ENCODE measurements at regions not wholly inside any gene's neighbourhood (a gene's known extent, or its start where the extent isn't known, plus 50 kb on each side); places are given as distances from the start of the nearest gene placed in this dataset.

- Histone ChIP-seq H3K4me3 (ENCODE audit: insufficient read depth, low read length, poor library complexity, severe bottlenecking) (no peak overlapping the region), H3K27me3 (ENCODE audit: low read length) (0 out of 2 replicates have a peak, but pooled peaks cover 3% of the 10 kb centered on the region), H4K20me1 (ENCODE audit: low read depth, low read length) (no peaks in the 10 kb centered on the region), H3K9me3 (ENCODE audit: insufficient read depth, low read length) (no peaks in the 10 kb centered on the region), H3K36me3 (ENCODE audit: low read length) (no peaks in the 10 kb centered on the region), H2AFZ (ENCODE audit: low read depth, low read length, severe bottlenecking) (no peak overlapping the region), H3K27ac (ENCODE audit: low read depth, low read length) (no peak overlapping the region), H3K79me2 (ENCODE audit: insufficient read depth, low read length) (no peaks in the 10 kb centered on the region), H3K9me2 (replicated peaks; ENCODE audit: insufficient read depth, low read length) (no peaks in the 10 kb centered on the region), H3F3A (ENCODE audit: insufficient read depth) (no peaks in the 10 kb centered on the region), H3K4me2 (ENCODE audit: low read depth, low read length, poor library complexity, severe bottlenecking) (no peak overlapping the region), H3K9ac (ENCODE audit: low read length) (no peak overlapping the region)
- TF ChIP-seq EZH2phosphoT487 (conservative IDR thresholded peaks at IDR 0.05; ENCODE audit: low read length): no peak
- TF ChIP-seq, protein P1, sequence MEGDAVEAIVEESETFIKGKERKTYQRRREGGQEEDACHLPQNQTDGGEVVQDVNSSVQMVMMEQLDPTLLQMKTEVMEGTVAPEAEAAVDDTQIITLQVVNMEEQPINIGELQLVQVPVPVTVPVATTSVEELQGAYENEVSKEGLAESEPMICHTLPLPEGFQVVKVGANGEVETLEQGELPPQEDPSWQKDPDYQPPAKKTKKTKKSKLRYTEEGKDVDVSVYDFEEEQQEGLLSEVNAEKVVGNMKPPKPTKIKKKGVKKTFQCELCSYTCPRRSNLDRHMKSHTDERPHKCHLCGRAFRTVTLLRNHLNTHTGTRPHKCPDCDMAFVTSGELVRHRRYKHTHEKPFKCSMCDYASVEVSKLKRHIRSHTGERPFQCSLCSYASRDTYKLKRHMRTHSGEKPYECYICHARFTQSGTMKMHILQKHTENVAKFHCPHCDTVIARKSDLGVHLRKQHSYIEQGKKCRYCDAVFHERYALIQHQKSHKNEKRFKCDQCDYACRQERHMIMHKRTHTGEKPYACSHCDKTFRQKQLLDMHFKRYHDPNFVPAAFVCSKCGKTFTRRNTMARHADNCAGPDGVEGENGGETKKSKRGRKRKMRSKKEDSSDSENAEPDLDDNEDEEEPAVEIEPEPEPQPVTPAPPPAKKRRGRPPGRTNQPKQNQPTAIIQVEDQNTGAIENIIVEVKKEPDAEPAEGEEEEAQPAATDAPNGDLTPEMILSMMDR (IDR thresholded peaks at IDR 0.05; ENCODE audit: insufficient read depth, low read length, poor library complexity, severe bottlenecking): no peak
Measured at GRCh38 chr2:16400127-16400623, 265.5 kb downstream of the CYRIA start.

DNA sequence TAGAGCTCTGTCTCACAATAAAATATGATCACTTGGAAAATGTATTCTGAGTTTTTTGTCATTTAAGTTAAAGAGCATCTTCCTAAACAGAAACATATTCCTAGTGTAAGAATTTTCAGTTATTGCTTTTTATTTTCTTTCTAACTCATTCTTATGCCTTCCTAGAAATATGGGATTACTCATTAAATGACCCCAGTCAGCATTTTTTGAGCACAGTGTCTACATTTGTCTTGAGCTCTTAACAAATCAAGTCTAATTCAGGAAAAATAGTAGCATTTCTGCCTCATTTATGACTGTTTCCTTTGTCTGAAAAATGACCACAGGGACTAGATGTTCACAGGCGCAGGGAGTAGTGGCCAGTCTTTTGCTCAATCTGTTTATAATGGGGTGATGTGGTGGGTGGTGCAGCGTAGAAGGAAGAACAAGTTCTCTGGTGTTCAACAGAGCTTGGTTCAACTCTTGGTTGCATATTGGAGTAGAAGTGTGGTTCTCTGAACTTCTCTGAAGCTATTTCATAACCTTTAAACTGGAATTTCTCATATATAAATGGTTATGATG is 267.1 kb downstream of the CYRIA start:
- Histone ChIP-seq H3K27me3 (ENCODE audit: low read length) (0 out of 2 replicates have a peak, but pooled peaks cover 3% of the 10 kb centered on the region), H3K4me3 (ENCODE audit: insufficient read depth, low read length, poor library complexity, severe bottlenecking) (no peak overlapping the region), H3K9ac (ENCODE audit: low read length) (no peak overlapping the region), H3F3A (ENCODE audit: insufficient read depth) (no peaks in the 10 kb centered on the region), H3K4me2 (ENCODE audit: low read depth, low read length, poor library complexity, severe bottlenecking) (no peak overlapping the region), H2AFZ (ENCODE audit: low read depth, low read length, severe bottlenecking) (no peak overlapping the region), H3K9me3 (ENCODE audit: insufficient read depth, low read length) (no peaks in the 10 kb centered on the region), H3K9me2 (replicated peaks; ENCODE audit: insufficient read depth, low read length) (no peaks in the 10 kb centered on the region), H3K79me2 (ENCODE audit: insufficient read depth, low read length) (no peaks in the 10 kb centered on the region), H3K27ac (ENCODE audit: low read depth, low read length) (no peak overlapping the region), H4K20me1 (ENCODE audit: low read depth, low read length) (no peaks in the 10 kb centered on the region), H3K36me3 (ENCODE audit: low read length) (no peaks in the 10 kb centered on the region)
- TF ChIP-seq, protein P1 (IDR thresholded peaks at IDR 0.05; ENCODE audit: insufficient read depth, low read length, poor library complexity, severe bottlenecking): no peak
- TF ChIP-seq EZH2phosphoT487 (conservative IDR thresholded peaks at IDR 0.05; ENCODE audit: low read length): no peak

- Histone ChIP-seq H3F3A (ENCODE audit: insufficient read depth) (no peaks in the 10 kb centered on the region), H3K79me2 (ENCODE audit: insufficient read depth, low read length) (no peaks in the 10 kb centered on the region), H3K9me3 (ENCODE audit: insufficient read depth, low read length) (no peaks in the 10 kb centered on the region), H3K9me2 (replicated peaks; ENCODE audit: insufficient read depth, low read length) (no peaks in the 10 kb centered on the region), H3K27me3 (ENCODE audit: low read length) (0 out of 2 replicates have a peak, but pooled peaks cover 3% of the 10 kb centered on the region), H3K4me3 (ENCODE audit: insufficient read depth, low read length, poor library complexity, severe bottlenecking) (no peak overlapping the region), H3K36me3 (ENCODE audit: low read length) (no peaks in the 10 kb centered on the region), H3K9ac (ENCODE audit: low read length) (no peak overlapping the region), H3K27ac (ENCODE audit: low read depth, low read length) (no peak overlapping the region), H2AFZ (ENCODE audit: low read depth, low read length, severe bottlenecking) (no peak overlapping the region), H3K4me2 (ENCODE audit: low read depth, low read length, poor library complexity, severe bottlenecking) (no peak overlapping the region), H4K20me1 (ENCODE audit: low read depth, low read length) (no peaks in the 10 kb centered on the region)
- TF ChIP-seq, protein P1 (IDR thresholded peaks at IDR 0.05; ENCODE audit: insufficient read depth, low read length, poor library complexity, severe bottlenecking): no peak
- TF ChIP-seq EZH2phosphoT487 (conservative IDR thresholded peaks at IDR 0.05; ENCODE audit: low read length): no peak
Measured at GRCh38 chr2:16397681-16398475, 267.8 kb downstream of the CYRIA start.
